ENCODE measurements at regions not wholly inside any gene's neighbourhood (a gene's known extent, or its start where the extent isn't known, plus 50 kb on each side); places are given as distances from the start of the nearest gene placed in this dataset.

- TF ChIP-seq POU2F2 (IDR thresholded peaks at IDR 0.05; ENCODE audit: borderline replicate concordance, low read depth, low read length) (no peak), ZNF274 (IDR thresholded peaks at IDR 0.05; ENCODE audit: insufficient read depth, insufficient read length) (no peak)
- TF ChIP-seq, protein P1, sequence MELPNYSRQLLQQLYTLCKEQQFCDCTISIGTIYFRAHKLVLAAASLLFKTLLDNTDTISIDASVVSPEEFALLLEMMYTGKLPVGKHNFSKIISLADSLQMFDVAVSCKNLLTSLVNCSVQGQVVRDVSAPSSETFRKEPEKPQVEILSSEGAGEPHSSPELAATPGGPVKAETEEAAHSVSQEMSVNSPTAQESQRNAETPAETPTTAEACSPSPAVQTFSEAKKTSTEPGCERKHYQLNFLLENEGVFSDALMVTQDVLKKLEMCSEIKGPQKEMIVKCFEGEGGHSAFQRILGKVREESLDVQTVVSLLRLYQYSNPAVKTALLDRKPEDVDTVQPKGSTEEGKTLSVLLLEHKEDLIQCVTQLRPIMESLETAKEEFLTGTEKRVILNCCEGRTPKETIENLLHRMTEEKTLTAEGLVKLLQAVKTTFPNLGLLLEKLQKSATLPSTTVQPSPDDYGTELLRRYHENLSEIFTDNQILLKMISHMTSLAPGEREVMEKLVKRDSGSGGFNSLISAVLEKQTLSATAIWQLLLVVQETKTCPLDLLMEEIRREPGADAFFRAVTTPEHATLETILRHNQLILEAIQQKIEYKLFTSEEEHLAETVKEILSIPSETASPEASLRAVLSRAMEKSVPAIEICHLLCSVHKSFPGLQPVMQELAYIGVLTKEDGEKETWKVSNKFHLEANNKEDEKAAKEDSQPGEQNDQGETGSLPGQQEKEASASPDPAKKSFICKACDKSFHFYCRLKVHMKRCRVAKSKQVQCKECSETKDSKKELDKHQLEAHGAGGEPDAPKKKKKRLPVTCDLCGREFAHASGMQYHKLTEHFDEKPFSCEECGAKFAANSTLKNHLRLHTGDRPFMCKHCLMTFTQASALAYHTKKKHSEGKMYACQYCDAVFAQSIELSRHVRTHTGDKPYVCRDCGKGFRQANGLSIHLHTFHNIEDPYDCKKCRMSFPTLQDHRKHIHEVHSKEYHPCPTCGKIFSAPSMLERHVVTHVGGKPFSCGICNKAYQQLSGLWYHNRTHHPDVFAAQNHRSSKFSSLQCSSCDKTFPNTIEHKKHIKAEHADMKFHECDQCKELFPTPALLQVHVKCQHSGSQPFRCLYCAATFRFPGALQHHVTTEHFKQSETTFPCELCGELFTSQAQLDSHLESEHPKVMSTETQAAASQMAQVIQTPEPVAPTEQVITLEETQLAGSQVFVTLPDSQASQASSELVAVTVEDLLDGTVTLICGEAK (IDR thresholded peaks at IDR 0.05; ENCODE audit: borderline replicate concordance), result no peak
Measured at GRCh38 chr10:121092720-121093095, 241.5 kb downstream of the WDR11 start (continued).

DNA sequence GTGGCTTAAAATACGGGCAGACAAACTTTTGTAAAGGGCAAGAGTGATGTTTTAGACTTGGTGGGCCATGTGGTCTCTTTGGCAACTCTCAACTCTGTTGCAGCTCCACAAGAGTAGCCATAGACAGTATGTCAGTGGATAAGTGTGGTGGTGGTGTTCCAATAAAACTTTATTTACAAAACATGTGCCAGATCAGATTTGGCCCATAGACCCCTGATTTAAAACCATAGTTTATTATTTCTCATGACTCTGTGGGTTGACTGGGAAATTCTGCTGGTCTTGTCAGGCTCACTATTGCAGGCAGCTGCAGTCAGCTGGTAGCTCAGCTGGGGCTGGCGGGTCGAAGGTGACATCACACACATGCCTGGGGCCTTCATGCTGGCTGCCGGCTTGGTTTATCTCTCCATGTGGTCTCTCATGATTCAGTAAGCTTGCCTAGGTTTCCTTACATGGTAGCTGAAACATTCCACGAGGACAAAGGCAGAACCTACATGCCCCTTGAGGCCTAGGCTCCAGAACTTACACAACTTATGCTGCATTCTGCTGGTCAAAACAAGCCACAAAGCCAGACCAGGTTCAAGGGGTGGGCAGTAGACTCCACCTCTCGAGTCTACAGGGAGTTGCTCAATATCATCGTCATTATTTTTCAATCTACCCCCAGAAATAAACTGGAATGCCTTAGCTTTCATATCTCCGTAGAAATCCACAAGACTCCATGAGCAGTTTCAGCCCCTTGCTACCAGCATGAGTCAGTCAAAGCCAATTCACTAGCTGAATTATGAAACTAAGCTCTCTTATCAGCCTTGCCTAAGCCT, 245.7 kb downstream of the WDR11 start:
- ChIA-PET CTCF (no interaction called here), POLR2A (no interaction called here), SMC1A (ENCODE audit: uncharacterized antibody, unreplicated experiment) (no interaction called here), RAD21 (ENCODE audit: unreplicated experiment) (no interaction called here)
- intact Hi-C loops (cut with micrococcal nuclease; ENCODE audit: unreplicated experiment), result no loop called here
- DNase-seq (ENCODE audit: low read depth, low spot score) (no peak), FAIRE-seq (no peak), ATAC-seq (no peak)
- Histone ChIP-seq H2AFZ (ENCODE audit: control insufficient read depth, low read depth, low read length) (no peak overlapping the region), H3K79me2 (ENCODE audit: control insufficient read depth, insufficient read depth, low read length) (no peaks in the 10 kb centered on the region), H3K4me1 (ENCODE audit: control insufficient read depth, insufficient read depth, low read length) (no peaks in the 10 kb centered on the region), H3K9me3 (replicated peaks; ENCODE audit: control insufficient read depth, insufficient read depth, low read length) (no peaks in the 10 kb centered on the region), H4K20me1 (ENCODE audit: control insufficient read depth, insufficient read depth) (no peaks in the 10 kb centered on the region), H3K27ac (ENCODE audit: control insufficient read depth, insufficient read depth) (no peak overlapping the region), H3K9ac (ENCODE audit: control insufficient read depth, insufficient read depth, low read length) (no peak overlapping the region), H3K4me2 (ENCODE audit: control insufficient read depth, insufficient read depth) (no peak overlapping the region), H3K36me3 (ENCODE audit: control insufficient read depth in 2 of 2, insufficient read depth in 2 of 2, low read length in 1 of 2) (no peaks in the 10 kb centered on the region), H3K27me3 (replicated peaks in 1 of 2; ENCODE audit: control insufficient read depth in 2 of 2, insufficient read depth in 2 of 2, low read length in 1 of 2) (no peaks in the 10 kb centered on the region; a peak in 2 of 4 replicates), H3K4me3 (no peak overlapping the region)
- in situ Hi-C loops (cut with MboI), result no loop called here
- WGBS (ENCODE audit: insufficient coverage, insufficient replicate concordance, low lambda C conversion rate, missing lambda C conversion rate), result 14% methylated on average over 8 of the region's 8 CpGs
- no TSS peak for BruUV-seq (replicated peaks)
- TF ChIP-seq ZNF622 (IDR thresholded peaks at IDR 0.05), result no peak
- TF ChIP-seq JUND (IDR thresholded peaks at IDR 0.05; ENCODE audit: low read depth, low read length), result no peak
- TF ChIP-seq, protein P2, sequence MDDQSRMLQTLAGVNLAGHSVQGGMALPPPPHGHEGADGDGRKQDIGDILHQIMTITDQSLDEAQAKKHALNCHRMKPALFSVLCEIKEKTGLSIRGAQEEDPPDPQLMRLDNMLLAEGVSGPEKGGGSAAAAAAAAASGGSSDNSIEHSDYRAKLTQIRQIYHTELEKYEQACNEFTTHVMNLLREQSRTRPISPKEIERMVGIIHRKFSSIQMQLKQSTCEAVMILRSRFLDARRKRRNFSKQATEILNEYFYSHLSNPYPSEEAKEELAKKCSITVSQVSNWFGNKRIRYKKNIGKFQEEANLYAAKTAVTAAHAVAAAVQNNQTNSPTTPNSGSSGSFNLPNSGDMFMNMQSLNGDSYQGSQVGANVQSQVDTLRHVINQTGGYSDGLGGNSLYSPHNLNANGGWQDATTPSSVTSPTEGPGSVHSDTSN (IDR thresholded peaks at IDR 0.05; ENCODE audit: insufficient replicate concordance, low read depth, low read length), result no peak
- no peak for TF ChIP-seq EGR1 (IDR thresholded peaks at IDR 0.05; ENCODE audit: borderline replicate concordance in 1 of 2, low read depth in 2 of 2, low read length in 2 of 2)
- no peak for TF ChIP-seq NR2C2 (IDR thresholded peaks at IDR 0.05; ENCODE audit: borderline replicate concordance, control insufficient read depth, insufficient read length, low read depth)
- no peak for TF ChIP-seq ZNF384 (IDR thresholded peaks at IDR 0.05; ENCODE audit: borderline replicate concordance, low read depth, low read length)
- no peak for TF ChIP-seq NRF1 (conservative IDR thresholded peaks at IDR 0.05; ENCODE audit: low read depth, low read length)
- TF ChIP-seq CBX5 (IDR thresholded peaks at IDR 0.05; ENCODE audit: low read depth), result no peak
- TF ChIP-seq, protein P3, sequence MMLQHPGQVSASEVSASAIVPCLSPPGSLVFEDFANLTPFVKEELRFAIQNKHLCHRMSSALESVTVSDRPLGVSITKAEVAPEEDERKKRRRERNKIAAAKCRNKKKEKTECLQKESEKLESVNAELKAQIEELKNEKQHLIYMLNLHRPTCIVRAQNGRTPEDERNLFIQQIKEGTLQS (IDR thresholded peaks at IDR 0.05; ENCODE audit: borderline replicate concordance, extremely low read depth, low read depth, low read length), result no peak
- no peak for TF ChIP-seq POLR2AphosphoS2 (IDR thresholded peaks at IDR 0.05; ENCODE audit: low read depth, low read length)

Measured in GM12878 (cell line).